ENCODE measurements at regions not wholly inside any gene's neighbourhood (a gene's known extent, or its start where the extent isn't known, plus 50 kb on each side); places are given as distances from the start of the nearest gene placed in this dataset.

DNA sequence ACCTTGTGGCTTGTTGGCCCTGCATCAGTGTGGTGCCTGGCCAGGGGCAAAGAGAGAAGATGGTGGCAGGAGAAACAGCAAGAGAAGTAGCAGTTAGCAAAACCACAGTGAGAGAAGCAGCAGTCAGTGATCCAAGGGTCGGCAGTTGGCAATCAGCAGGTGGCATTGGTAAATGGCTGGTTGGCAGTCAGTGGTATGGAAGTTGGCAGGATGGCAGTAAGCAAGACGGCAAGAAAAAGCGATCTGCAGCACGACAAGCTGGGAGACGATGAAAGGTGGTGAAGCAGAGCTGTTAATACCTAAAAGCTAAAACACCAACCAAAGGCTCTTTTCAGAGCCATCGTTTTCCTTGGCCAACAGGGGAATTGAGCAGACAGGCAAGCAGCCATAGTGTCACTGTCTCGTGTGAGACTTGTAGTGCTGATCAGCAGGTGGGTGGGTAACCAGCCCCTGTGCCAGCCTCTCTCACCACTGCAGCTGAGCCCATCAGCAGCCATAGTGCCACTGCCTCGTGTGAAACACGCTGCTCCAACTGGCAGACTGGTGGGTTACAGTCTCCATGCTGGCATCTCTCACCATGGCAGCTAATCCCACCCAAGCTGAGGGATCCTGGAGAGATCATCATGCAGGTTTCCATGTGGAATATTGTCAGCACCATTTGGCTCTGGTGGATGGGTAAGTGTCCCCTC lies 2078.4 kb downstream of the PCDH7 start:
- TF ChIP-seq, protein P1, sequence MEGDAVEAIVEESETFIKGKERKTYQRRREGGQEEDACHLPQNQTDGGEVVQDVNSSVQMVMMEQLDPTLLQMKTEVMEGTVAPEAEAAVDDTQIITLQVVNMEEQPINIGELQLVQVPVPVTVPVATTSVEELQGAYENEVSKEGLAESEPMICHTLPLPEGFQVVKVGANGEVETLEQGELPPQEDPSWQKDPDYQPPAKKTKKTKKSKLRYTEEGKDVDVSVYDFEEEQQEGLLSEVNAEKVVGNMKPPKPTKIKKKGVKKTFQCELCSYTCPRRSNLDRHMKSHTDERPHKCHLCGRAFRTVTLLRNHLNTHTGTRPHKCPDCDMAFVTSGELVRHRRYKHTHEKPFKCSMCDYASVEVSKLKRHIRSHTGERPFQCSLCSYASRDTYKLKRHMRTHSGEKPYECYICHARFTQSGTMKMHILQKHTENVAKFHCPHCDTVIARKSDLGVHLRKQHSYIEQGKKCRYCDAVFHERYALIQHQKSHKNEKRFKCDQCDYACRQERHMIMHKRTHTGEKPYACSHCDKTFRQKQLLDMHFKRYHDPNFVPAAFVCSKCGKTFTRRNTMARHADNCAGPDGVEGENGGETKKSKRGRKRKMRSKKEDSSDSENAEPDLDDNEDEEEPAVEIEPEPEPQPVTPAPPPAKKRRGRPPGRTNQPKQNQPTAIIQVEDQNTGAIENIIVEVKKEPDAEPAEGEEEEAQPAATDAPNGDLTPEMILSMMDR (IDR thresholded peaks at IDR 0.05), result no peak
- TF ChIP-seq POLR2A (IDR thresholded peaks at IDR 0.05), result no peak

Measured in right lobe of liver (tissue), 4 donors.